WTC11 (cell line): ENCODE measurements at regions not wholly inside any gene's neighbourhood (a gene's known extent, or its start where the extent isn't known, plus 50 kb on each side); places are given as distances from the start of the nearest gene placed in this dataset.

Source experiments
- CTCF ChIP-seq: fragments of 200-600 bp; IDR thresholded peaks from 2 replicates; pipeline ENCODE4 v1.8.0; 2022; ENCODE audit warnings: antibody characterized with exemption
- ETV6 ChIP-seq: sonication (generic); formaldehyde crosslinking; IDR thresholded peaks from 2 replicates; pipeline ENCODE4 v1.8.1; 2022; ENCODE audit warnings: mild to moderate bottlenecking, missing genetic modification reagents
- GABPB1 ChIP-seq: sonication (generic); formaldehyde crosslinking; IDR thresholded peaks from 2 replicates; pipeline ENCODE4 v1.8.1; 2023; ENCODE audit warnings: mild to moderate bottlenecking, missing genetic modification reagents
- NR1H2 ChIP-seq: sonication (generic); formaldehyde crosslinking; IDR thresholded peaks from 2 replicates; pipeline ENCODE4 v1.9.0; 2021; ENCODE audit warnings: mild to moderate bottlenecking, moderate library complexity, missing genetic modification reagents
- TEAD4 ChIP-seq: sonication (generic); formaldehyde crosslinking; IDR thresholded peaks from 2 replicates; pipeline ENCODE4 v1.8.0; 2022; ENCODE audit warnings: mild to moderate bottlenecking, missing genetic modification reagents
- ZNF232 ChIP-seq: sonication (generic); formaldehyde crosslinking; IDR thresholded peaks from 2 replicates; pipeline ENCODE4 v1.8.0; 2022; ENCODE audit warnings: mild to moderate bottlenecking, missing genetic modification reagents

- TF ChIP-seq CTCF: no peak
- TF ChIP-seq GABPB1 (CRISPR knock-in tag): no peak
- no peak for TF ChIP-seq ETV6 (CRISPR knock-in tag)
- TF ChIP-seq TEAD4: no peak
- no peak for TF ChIP-seq ZNF232 (CRISPR knock-in tag)
- no peak for TF ChIP-seq NR1H2
These were observed 550.6 kb downstream of the SOX6 start for GRCh38 chr11:15805726-15806125.
